Activated CD4-positive, alpha-beta T cell treated with anti-CD3 and anti-CD28 coated beads, Interleukin-2, amount 50 U/mL, for 16 hours (primary cell): ENCODE measurements at regions not wholly inside any gene's neighbourhood (a gene's known extent, or its start where the extent isn't known, plus 50 kb on each side); places are given as distances from the start of the nearest gene placed in this dataset.

Source experiments
- DNase-seq: peaks from one replicate; pipeline ENCODE4 v3.0.0-alpha.2; 2020

DNA sequence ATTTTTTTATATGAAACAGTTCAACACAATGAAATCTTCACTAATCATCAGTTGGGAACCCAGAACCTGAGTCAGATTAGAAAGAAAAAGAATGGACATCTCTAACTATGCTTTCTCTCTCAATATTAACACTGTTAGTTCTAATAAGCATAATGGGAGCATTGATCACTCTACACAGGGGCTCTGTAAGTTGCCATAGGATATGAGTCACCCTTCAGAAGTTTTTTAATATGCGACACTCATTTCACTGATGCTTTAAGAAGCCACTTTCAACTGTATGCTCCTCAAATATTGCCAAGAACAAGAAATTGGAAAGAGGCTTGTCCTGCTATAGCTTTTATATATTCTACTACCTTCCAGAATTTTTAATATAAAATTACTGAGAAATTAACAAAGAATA is 187.0 kb downstream of the AASDH start:
- no peak for DNase-seq

DNA sequence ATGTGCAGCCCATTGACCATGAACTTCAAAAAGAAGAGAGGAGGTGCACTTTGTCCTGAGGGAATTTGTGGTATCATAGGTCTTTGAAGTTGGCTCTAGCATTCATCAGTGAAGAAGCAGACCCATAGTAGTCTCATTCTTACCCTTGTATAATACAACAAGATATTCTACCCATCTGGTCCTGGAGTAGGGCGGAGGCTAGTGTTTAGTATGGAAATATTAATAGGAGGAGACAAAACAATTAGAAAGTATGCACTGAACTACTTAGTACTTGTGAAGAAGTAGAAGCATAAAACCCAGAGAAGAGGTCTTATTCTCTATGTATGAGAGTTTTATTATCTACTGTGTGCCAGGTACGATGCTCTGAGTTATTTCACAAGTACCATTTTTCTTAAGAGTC is 189.0 kb downstream of the AASDH start:
- DNase-seq, result no peak

DNA sequence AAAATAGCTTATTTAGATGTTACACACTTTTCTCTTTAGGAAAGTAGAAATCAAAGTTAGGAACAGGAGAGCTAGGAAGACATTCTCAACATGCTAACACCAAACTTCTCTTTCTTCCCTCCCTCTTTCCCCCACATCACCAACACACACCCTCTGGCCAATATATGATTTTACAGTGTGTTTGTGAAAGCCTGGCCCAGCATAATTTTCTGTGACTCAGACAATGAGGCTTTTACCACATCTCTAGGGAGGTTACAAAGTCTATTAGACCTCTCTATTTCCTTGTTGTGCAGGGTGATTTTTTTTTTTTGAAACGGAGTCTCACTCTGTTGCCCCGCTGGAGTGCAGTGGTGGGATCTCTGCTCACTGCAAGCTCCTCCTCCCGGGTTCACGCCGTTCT is 189.9 kb downstream of the AASDH start:
- no peak for DNase-seq

DNA sequence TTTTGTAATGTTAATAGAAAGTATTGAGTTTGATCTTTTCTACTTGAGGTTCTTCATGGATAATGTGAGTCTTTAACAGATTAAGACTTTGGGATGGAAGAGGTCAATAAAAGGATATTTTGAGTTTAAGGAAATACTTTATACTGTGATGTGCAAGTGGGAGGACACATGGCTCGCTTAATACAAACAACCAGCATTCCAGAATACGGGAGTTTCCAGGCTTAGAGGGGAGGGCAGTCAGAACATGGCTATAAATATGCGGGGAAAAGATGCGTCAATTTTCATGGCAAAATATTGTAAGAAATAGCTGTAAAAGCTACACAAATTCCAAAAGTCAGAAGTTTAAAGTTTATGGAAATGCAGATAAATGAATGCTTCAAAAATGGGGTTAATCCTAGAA is 192.3 kb downstream of the AASDH start:
- DNase-seq, result no peak

DNA sequence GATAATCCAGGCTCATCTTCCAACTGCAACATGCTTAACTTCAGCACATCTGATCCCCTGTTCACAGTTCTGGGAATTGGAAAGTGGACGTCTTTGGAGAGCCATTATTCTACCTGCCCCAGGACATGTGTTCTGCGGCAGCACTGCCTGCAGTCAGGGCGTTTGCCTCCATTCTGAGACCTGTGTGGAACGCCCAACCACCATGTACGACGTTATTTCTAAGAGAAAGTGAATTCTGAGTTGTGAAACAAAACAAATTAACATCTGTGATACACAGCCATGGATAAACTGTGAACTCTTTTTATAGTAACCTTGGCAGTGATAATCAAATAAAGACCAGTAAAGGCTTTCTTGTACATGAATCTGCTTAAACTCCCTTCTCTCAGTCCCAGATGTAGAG is 195.8 kb downstream of the AASDH start:
- DNase-seq, result no peak

DNA sequence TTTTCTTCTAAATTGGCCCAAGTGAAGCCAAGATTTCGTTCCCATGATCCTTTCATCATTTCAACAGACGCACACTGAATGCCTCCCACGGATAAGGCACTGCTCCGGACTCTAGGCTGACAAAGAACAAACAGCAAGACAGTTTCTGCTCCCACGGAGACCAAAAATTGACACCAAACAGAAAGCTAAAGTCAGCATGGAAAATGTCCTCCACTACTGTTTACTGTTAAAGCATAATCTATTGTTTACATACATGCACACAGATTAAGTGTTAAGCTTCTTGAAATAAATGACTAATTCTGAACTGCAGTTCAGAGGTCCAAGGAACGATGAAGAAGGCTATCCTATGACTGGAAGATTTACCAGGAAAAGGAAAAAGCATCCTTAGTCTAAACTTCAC is 199.6 kb downstream of the AASDH start:
- DNase-seq, result no peak

DNA sequence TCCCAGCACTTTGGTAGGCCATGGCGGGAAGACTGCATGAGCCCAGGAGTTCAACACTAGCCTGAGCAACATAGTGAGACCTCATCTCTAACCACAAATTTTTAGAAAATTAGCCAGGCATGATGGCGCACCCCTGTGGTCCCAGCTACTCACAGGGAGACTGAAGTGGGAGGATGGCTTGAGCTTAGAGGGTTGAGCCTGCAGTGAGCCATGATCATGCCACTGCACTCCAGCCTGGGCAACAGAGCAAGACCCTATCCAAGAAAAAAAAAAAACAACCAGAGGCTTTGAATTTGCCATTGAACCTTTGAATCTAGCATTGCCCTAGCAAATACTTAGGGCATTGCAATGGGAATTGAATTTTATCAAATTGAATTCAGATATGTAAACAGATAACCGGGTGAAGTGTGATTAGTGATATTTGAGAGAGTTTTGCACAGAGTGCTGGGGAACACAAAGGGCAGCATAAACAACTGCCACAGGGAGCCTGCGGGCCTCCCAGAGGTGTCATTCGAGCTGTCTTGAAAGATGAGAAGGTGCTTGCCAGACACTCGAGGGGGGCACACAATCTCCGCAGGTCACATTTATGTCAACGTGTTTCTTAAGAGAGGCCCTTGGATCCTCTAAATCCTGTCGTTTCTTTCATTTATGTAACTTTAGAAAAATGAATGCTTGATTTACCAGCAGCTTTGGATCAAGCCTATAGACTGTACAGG is 200.3 kb downstream of the AASDH start:
- no peak for DNase-seq

DNA sequence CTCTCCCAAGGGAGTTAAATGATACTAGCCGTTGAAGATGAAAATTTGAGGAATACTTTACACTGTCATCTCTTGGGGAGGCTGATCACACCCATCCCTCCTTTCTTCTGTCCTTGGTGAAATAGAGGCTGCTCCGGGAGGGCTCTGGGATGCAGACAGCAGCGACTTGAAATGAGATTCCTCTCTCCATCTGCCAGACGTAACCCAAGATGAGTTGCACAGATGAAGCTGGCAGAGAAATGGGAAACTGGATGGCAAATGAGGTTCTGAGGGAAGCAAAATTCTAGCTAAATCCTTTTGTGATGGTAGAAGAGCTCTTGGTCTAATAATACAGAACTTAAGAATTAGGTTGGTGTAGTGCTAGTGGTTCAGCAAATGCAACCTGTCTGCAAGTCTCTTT is 201.4 kb downstream of the AASDH start:
- DNase-seq, result no peak

DNA sequence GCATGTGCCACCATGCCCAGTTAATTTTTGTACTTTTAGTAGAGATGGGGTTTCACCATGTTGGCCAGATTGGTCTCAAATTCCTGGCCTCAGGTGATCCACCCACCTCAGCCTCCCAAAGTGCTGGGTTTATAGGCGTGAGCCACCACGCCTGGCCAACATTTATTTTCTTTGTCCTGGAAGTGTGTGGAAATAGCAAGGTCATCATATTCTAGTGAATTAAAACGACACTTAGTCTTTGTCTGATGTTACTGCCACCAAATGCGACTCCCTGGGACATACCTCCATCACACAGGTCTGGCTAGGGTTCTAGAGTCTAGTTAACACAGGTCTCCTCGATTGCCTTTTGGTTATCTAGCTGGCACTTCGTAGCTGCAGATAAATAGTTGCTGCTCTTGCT is 203.1 kb downstream of the AASDH start:
- no peak for DNase-seq

DNA sequence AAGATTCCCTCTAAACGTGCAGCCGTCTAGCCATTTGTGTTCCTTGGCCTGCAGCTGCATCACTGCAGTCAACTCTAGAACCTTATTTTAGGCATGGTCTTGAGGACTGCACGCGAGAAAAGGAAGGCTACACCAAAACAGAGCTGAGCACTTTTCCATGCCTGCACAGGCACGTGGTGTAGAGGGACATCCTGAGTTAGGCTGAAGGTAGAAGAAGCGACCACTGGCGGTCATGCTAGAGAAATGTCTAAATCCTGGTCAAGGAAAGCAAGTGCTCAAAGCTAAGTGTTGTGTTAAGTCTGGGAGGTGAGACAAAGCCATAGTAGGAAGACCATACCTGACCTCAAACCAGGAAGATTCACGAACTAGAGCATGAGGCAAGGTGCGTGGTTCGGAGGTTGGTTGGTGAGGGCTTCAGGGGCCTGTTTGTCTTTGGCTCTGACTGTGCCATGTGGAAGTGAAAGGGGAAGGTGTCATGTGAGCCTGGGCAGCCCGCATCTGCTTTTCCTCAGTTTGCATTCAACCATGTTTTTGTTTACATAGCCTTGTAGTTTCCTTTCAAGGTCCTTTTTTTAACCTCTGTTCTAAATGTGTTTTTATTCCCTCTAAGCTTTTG is 203.8 kb downstream of the AASDH start:
- no peak for DNase-seq

DNA sequence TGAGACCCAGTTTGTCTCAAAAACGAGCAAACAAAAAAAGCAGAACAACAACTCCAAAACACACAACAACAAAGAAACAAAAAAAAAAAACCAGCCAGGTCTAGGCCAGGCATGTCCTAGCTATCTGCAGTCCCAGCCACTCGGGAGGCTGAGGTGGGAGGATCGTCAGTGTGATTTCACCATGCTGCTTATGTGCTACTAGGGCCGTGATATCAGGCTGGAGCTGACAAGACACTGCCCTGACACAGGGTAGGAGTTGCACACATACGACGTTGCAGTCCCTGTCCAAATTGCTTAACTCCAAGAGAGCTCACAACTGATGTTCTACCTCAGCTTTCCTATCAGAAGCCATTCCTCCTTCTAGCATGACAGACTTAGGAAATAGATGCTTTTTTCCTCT is 204.9 kb downstream of the AASDH start:
- DNase-seq, result no peak

DNA sequence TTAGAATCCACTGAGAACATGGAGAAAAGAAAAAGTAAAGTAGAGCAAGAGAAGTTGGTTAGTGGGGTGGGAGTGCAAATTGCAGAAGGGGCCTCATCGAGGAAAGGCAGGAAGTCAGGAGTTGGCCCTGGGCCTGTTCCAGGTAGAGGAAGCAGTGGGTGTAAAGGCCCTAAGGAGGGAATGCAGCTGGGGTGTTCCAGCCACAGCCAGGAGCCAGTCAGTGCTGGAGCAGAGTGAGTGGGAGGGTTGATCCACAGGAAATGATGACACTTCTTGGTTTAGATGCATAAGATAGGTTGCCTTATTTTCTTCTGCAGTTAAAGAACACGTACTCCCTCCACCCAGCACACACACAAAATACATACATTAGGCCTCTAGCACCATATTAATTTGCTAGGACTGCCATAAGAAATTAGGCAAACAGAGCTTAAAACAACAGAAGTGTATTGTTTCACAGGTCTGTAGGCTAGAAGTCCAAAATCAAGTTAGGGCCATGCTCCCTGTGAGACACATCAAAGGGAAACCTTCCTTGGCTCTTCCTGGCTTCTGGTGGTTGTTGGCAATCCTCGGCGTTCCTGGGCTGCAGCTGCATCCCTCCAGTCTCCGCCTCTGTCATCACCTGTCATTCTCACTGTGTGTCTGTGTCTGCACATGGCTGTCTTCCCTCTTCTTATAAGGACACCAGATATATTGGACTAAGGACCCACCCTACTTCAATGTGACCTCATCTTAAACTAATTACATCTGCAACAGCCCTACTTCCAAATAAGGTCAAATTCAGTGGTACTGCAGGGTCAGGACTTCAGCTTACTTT is 205.9 kb downstream of the AASDH start:
- no peak for DNase-seq

DNA sequence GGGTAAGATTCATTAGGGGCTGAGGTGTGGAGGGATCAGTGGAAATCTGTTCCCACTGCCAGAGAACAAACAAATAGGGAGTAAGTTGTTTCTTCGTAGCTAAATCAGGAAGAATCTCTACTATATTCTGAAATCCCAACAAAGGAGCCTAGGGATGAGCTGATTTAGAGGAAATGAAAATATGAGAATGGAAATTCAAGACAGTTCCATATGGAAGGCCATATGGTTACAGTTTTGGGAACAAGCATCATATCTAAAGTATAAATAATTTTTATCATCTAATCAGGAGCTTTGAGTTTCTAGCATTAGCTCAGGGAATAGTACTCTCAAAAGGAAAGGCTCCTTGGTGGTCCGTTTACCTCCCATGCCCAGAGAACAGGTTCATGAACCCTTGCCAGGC is 218.2 kb downstream of the AASDH start:
- DNase-seq, result no peak

DNA sequence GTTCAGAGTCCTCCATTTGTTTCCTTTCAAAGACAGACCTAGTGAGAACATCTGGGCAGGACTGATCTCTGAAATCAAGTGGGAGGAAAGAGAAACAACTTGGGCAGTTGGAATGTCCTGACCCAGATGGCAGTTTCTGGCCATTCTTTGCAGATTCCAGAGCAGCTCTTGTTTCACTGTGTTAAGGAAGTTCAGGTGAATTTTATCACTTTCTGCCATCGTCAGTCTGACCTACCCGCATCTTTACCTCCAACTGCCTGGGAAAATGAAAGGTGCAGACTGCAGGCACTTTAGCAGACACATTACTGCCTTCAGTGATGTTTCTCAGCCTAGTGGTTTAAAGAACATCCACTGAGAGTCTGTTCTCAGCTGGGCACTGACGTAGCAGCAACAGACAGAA is 216.2 kb downstream of the CEP135 start:
- DNase-seq, result no peak

DNA sequence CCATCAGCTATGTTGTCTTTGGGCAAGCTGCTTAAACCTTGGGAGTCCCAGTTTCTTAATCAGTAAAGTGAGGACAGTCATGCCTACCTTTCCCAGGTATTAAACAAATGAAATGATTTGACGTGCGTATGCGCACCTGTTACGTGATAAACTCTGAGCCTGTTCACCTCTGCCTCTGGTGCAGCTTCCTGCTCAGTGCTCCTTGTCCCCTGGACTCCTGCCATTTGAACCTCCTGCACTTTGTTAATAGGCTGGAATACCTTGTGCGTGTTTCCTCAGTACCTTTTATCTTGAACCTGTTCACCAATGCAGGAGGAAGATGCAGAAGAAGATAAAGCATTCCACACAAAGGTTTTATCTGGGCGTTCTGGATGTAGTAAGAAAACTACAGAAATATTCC is 211.9 kb downstream of the CEP135 start:
- DNase-seq, result no peak

DNA sequence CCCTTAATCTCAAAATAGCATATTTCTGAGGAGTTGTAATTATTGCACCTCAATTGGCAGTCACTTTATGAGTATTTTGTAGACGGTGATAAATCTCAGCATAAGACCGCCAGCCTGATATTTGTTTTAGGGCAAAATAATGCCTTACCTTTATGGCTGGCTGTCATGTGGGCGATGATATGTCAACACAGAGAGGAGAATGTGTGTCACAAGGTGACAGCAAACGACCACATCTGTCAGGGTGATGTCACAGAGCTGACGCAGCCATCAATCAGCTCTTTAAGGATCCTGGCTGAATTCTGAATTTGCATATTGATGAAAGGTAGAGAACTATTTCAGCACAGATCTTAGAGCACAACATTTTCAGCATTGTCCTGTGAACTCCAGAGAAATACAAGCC is 209.7 kb downstream of the CEP135 start:
- DNase-seq, result no peak

DNA sequence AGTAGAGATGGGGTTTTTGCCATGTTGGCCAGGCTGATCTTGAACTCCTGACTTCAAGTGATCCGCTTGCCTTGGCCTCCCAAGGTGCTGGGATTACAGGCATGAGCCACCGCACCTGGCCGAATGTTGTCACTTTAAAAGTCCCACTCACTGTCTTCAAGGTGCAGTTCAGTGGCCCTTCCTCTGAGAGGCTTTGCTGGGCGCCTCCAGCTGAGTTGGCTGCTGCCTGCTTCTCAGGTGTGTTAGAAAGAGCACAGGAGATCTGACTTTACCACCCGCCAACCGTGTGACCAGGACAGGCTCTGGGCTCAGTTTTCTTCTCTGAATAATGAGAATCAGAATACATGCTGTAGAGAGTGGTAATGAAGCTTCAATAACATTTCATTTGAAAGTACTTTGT is 207.4 kb downstream of the CEP135 start:
- DNase-seq, result no peak

DNA sequence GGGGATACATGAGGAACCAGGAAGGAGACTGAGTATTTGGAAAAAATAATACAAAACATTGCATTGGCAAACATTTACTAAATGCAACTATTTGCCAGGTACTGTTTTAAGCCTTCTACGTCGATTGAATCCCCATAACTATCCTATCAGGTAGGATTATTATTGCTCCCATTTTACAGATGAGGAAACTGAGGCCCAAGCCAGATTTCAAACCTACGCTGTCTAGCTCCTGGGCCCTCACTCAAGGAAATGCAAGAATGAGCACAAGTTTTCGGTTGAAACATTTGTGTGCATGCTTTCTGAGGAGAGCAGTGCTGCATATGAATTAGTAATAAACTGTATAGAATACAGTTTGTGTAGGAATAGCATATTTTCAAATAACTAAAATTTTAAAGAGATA is 206.7 kb downstream of the CEP135 start:
- no peak for DNase-seq

DNA sequence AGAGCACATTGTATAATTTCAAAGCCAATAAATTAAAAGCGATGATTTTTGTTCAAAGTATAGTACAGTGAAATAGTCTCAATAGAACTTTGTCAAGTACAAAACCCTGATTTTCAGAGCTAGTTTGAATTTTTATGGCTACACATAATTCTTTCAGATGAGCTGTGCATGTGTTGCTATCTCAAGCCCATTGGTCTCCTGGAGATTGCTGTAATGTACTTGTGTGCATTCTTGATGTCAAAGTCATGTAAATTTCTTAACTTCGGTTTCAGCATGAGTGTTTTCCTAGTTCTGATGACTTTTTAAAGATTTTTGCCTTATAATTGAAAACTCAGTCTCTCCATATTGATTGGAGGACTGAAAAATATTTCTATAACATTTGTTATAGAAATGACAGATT is 200.8 kb downstream of the CEP135 start:
- no peak for DNase-seq

DNA sequence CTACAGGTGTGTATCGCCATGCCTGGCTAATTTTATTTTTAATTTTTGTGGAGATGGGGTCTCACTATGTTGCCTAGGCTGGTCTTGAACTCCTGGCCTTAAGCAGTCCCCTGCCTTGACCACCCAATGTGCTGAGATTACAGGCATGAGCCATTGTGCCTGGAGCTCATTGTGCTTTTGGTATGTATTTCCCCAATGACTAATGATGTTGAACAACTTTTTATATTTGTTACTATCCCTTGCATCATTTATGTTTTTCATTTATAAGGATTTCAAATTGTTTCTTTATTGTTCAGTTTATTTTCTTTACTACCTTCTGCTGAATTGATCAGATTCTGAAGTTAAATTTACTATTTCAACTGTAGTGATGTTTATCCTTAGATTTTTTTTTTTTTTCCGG is 199.7 kb downstream of the CEP135 start:
- no peak for DNase-seq

DNA sequence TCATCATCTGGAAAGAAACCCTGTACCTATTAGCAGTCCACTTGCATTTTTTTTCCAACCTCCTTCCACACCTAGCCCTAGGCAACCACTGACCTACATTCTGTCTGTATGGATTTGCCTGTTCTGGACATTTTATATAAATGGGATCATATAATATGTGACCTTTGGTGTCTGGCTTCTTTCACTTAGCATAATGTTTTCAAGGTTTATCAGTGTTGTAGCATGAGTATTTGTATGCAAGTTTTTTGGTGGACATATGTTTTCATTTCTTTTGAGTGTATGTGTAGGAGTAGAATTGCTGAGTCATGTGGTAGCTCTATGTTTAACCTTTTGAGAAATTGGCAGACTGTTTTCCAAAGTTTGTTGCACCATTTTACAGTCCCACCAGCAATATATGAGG is 198.6 kb downstream of the CEP135 start:
- DNase-seq, result no peak

DNA sequence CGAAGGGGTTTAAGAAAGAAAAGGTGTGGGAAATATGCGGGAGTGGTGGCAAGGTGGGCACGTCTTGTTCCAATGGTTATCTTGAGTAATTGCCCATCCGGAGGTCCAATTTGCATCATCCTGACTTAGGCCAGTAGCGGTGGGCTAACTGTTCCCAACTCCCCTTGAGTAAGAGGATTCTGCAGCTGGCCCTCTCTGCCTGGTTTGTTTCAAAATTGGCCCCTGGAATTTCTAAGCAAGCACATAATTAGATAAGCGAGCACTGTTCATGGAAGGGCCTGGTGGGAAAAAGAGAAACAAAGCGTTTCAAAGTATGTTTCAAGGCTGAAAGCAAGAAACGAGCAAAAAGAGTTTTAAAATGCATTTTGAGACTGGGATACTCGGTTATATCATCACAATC is 198.2 kb downstream of the CEP135 start:
- DNase-seq, result no peak

DNA sequence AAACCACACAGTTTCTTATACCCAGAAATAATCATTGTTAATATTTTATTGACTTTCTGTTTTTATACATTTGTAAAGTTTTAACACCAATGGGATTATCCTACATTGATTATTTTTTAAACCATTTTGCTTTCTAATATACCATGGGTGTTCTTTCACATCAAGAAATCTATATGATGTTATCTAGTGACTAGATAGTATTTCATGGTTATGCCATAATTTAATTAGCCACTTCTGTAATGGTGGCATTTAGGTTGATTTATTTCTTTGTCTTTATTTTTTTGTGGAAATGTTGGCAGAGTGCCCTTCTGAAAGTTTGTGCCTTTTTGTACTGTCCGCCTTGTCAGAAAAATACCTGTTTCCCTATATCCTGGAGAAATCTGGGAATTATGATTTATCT is 193.3 kb downstream of the CEP135 start:
- no peak for DNase-seq

DNA sequence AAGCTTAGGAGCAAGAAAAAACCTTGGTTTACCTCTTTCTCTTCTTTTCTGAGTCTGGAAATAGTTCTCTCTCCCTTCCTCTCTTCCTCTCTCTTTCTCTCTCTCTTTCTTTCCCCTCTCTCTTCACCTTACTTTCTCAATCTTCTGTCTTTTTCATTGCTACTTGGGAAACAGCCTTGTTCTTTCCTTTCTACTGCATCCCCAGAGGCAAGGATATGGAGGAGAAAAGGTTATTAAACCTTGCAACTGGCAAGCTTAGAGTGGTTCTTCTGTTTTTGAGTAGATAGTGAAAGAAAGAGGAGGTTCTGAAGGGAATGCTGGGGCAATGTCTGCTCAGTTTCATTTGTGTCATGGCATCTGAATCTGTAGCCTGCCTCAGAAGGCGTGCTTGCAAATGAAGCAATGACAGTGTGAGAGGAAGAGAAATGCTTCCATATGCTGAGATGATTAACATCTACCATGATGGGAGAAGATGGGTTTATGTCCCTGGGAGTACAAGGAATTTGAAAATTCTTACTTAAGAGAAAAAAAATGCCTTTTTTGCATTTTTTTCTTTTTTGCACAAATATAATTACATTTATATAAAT is 190.6 kb downstream of the CEP135 start:
- no peak for DNase-seq
